BJ (cell line): ENCODE measurements at regions not wholly inside any gene's neighbourhood (a gene's known extent, or its start where the extent isn't known, plus 50 kb on each side); places are given as distances from the start of the nearest gene placed in this dataset.

Source experiments
- CTCF ChIA-PET: fragments of 350-600 bp; formaldehyde crosslinking; extraction: SDS; loops from one replicate; lab custom pipeline; 2021; ENCODE audit warnings: antibody characterized with exemption, inconsistent platforms; lab: Yijun Ruan, JAX
- POLR2A ChIA-PET: fragments of 300-600 bp; sonication (Branson Sonifier 250); formaldehyde crosslinking; extraction: SDS; loops from one replicate; lab custom pipeline; 2021; ENCODE audit warnings: antibody characterized with exemption; lab: Charles Lee
- DNase-seq: peaks from one replicate; pipeline ENCODE4 v3.0.0-alpha.2; 2011; ENCODE audit warnings: low read depth
- H3K27me3 ChIP-seq: 2 replicates; pipeline ENCODE4 v1.6.0; 2011; ENCODE audit warnings: low read length; ENCODE audit not compliant: control insufficient read depth, insufficient read depth
- H3K36me3 ChIP-seq: 2 replicates; pipeline ENCODE4 v1.5.1; 2011; ENCODE audit warnings: low read length; ENCODE audit not compliant: control insufficient read depth, insufficient read depth
- H3K4me3 ChIP-seq: 2 replicates; pipeline ENCODE4 v1.5.1; 2011; ENCODE audit warnings: low read depth, mild to moderate bottlenecking, control low read depth, low read length
- CTCF ChIP-seq: IDR thresholded peaks from 2 replicates; pipeline ENCODE4 v1.5.1; 2011; ENCODE audit warnings: low read depth, mild to moderate bottlenecking, control low read depth, inconsistent platforms, low read length, moderate library complexity; ENCODE audit not compliant: insufficient read depth

GRCh38 chr2:228261546-228261945 lies 80.1 kb upstream of the SPHKAP start:
- ChIA-PET POLR2A (no interaction called here), CTCF (no interaction called here)
- DNase-seq, result no peak
- TF ChIP-seq CTCF, result no peak
- Histone ChIP-seq H3K4me3 (no peak overlapping the region), H3K36me3 (no peaks in the 10 kb centered on the region), H3K27me3 (no peaks in the 10 kb centered on the region)

- Histone ChIP-seq H3K4me3 (no peak overlapping the region), H3K36me3 (no peaks in the 10 kb centered on the region), H3K27me3 (no peaks in the 10 kb centered on the region)
- CTCF ChIA-PET, result no interaction called here
- POLR2A ChIA-PET, result no interaction called here
- no peak for DNase-seq
- TF ChIP-seq CTCF, result no peak
Observed at GRCh38 chr2:228257379-228257778, 75.9 kb upstream of the SPHKAP start.

GRCh38 chr2:228253752-228254151 lies 72.3 kb upstream of the SPHKAP start:
- Histone ChIP-seq H3K36me3 (no peaks in the 10 kb centered on the region), H3K4me3 (no peak overlapping the region), H3K27me3 (no peaks in the 10 kb centered on the region)
- no peak for TF ChIP-seq CTCF
- no peak for DNase-seq
- POLR2A ChIA-PET, result no interaction called here
- CTCF ChIA-PET, result no interaction called here

GRCh38 chr2:228247335-228247734 lies 65.8 kb upstream of the SPHKAP start:
- Histone ChIP-seq H3K4me3 (no peak overlapping the region), H3K36me3 (no peaks in the 10 kb centered on the region), H3K27me3 (no peaks in the 10 kb centered on the region)
- ChIA-PET POLR2A (no interaction called here), CTCF (no interaction called here)
- DNase-seq, result no peak
- no peak for TF ChIP-seq CTCF

GRCh38 chr2:228245601-228246000 lies 64.1 kb upstream of the SPHKAP start:
- no peaks in the 10 kb centered on the region for H3K27me3 ChIP-seq
- no peaks in the 10 kb centered on the region for H3K36me3 ChIP-seq
- ChIA-PET POLR2A (no interaction called here), CTCF (no interaction called here)
- no peak for DNase-seq
- no peak for TF ChIP-seq CTCF
- H3K4me3 ChIP-seq, result no peak overlapping the region
